ENCODE measurements at regions not wholly inside any gene's neighbourhood (a gene's known extent, or its start where the extent isn't known, plus 50 kb on each side); places are given as distances from the start of the nearest gene placed in this dataset.
"Not testable (repeated sequence)": the region's sequence is repeated elsewhere in the genome, so short reads cannot be mapped to it uniquely, and the experiment has no call there.

GRCh38 chr13:44732503-44733098 is 156.5 kb upstream of the TSC22D1 start:
- no peak overlapping the region for H3K4me3 ChIP-seq (ENCODE audit: low read depth, low read length)
- DNase-seq (ENCODE audit: low read depth) = no peak
- no peak for TF ChIP-seq CTCF (IDR thresholded peaks at IDR 0.05; ENCODE audit: low read depth, low read length, missing control alignments)

DNA sequence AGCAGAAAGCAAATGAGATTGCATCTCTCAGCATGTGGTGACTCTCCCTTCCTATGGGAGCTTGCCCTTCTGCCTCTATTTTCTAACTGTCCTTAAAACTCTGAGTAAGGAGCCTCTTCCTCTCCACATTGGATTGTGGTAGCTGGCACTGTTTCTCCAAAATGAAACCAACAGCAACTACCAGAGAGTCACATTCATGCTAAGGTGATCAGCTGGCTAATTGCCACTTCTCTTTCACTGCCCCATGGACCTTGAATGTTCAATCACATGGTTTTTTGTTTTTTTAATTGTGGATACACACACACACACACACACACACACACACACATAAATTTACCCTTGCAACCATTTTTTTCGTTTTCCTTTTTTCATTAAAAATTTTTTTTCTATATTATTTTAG is 154.7 kb upstream of the TSC22D1 start:
- no peak for TF ChIP-seq CTCF (IDR thresholded peaks at IDR 0.05; ENCODE audit: low read depth, low read length, missing control alignments)
- DNase-seq (ENCODE audit: low read depth) = no peak
- no peak overlapping the region for H3K4me3 ChIP-seq (ENCODE audit: low read depth, low read length)

DNA sequence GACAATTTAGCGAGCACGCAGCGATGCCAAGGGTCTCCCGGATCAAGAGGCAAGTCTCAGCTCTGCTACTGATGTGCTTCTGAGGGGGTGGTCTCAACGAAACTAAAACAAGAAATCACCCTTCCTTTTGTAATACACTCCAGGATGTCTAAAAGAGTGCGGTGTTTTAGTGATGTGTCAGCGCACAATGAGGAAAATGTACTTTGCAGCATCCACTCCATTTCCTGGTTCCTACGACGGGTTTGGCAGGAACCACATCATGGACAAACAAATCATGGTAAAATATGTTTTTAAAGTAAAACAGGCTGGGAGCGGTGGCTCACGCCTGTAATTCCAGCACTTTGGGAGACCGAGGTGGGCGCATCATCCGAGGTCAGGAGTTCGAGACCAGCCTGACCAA is 154.0 kb upstream of the TSC22D1 start:
- H3K4me3 ChIP-seq (ENCODE audit: low read depth, low read length) = no peak overlapping the region
- no peak for DNase-seq (ENCODE audit: low read depth)
- no peak for TF ChIP-seq CTCF (IDR thresholded peaks at IDR 0.05; ENCODE audit: low read depth, low read length, missing control alignments)

GRCh38 chr13:44727591-44727990 is 151.5 kb upstream of the TSC22D1 start:
- DNase-seq (ENCODE audit: low read depth); H3K4me3 ChIP-seq (ENCODE audit: low read depth, low read length): not testable (repeated sequence)

DNA sequence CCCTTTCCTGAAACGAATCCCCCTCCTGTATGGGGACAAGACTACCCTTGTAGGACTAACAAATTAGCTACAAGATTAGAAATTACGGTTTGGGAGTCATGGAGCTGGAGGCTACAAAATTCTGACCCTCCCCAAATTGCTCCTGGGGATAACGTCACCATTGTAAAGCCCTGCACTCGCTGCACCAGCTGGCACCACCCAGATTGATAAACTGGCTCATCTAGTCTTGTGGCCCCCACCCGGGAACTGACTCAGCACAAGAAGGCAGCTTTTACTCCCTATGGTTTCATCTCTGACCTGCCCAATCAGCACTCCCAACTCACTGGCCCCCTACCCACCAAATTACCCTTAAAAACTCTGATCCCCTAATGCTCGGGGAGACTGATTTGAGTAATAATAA is 150.6 kb upstream of the TSC22D1 start:
- no peak overlapping the region for H3K4me3 ChIP-seq (ENCODE audit: low read depth, low read length)
- no peak for TF ChIP-seq CTCF (IDR thresholded peaks at IDR 0.05; ENCODE audit: low read depth, low read length, missing control alignments)
- no peak for DNase-seq (ENCODE audit: low read depth)

GRCh38 chr13:44726214-44726613 is 150.1 kb upstream of the TSC22D1 start:
- no peak overlapping the region for H3K4me3 ChIP-seq (ENCODE audit: low read depth, low read length)

GRCh38 chr13:44719857-44720671 is 143.9 kb upstream of the TSC22D1 start:
- H3K4me3 ChIP-seq (ENCODE audit: low read depth, low read length) = no peak overlapping the region
- no peak for TF ChIP-seq CTCF (IDR thresholded peaks at IDR 0.05; ENCODE audit: low read depth, low read length, missing control alignments)
- no peak for DNase-seq (ENCODE audit: low read depth)

More at GRCh38 chr13:44726214-44726613, 150.1 kb upstream of the TSC22D1 start:
- no peak for DNase-seq (ENCODE audit: low read depth)
- TF ChIP-seq CTCF (IDR thresholded peaks at IDR 0.05; ENCODE audit: low read depth, low read length, missing control alignments) = no peak
